GM13977 (cell line): ENCODE measurements at regions not wholly inside any gene's neighbourhood (a gene's known extent, or its start where the extent isn't known, plus 50 kb on each side); places are given as distances from the start of the nearest gene placed in this dataset.

Experiments
- DNase-seq: peaks from one replicate; pipeline ENCODE4 v3.0.0; 2012; ENCODE audit warnings: low spot score
- CTCF ChIP-seq: IDR thresholded peaks from 2 replicates; pipeline ENCODE4 v1.5.1; 2012; ENCODE audit warnings: mild to moderate bottlenecking, control low read depth; ENCODE audit not compliant: insufficient read depth; ENCODE audit errors: extremely low read depth, missing control alignments
- in situ Hi-C: fragments of 300-500 bp; cut with MboI; formaldehyde crosslinking; loops from one replicate; pipeline ENCODE4 v1.12.0; 2022; ENCODE audit warnings: low sequenced_read_pairs, low pct_unique_long_range_greater_than_20kb, mixed read lengths, inconsistent platforms; ENCODE audit not compliant: unreplicated experiment

GRCh38 chr6:19736066-19736465 lies 101.1 kb upstream of the ID4 start:
- in situ Hi-C loops, result no loop called here
- no peak for DNase-seq
- TF ChIP-seq CTCF, result no peak

GRCh38 chr6:19738010-19738409 lies 99.2 kb upstream of the ID4 start:
- no peak for TF ChIP-seq CTCF
- DNase-seq, result no peak
- in situ Hi-C loops, result no loop called here

GRCh38 chr6:19749722-19750121 lies 87.4 kb upstream of the ID4 start:
- DNase-seq, result no peak
- in situ Hi-C loops, result no loop called here
- TF ChIP-seq CTCF, result no peak

- in situ Hi-C loops, result no loop called here
- no peak for DNase-seq
- TF ChIP-seq CTCF, result no peak
These were observed 84.4 kb upstream of the ID4 start for GRCh38 chr6:19752746-19753145.

- no peak for TF ChIP-seq CTCF
- in situ Hi-C loops, result no loop called here
- DNase-seq, result no peak
These were observed 83.3 kb upstream of the ID4 start for GRCh38 chr6:19753826-19754225.

GRCh38 chr6:19754686-19755085 lies 82.5 kb upstream of the ID4 start:
- no peak for TF ChIP-seq CTCF
- DNase-seq, result no peak
- in situ Hi-C loops, result no loop called here

GRCh38 chr6:19755181-19755580 lies 82.0 kb upstream of the ID4 start:
- no peak for TF ChIP-seq CTCF
- DNase-seq, result no peak
- in situ Hi-C loops, result no loop called here
